HG03354 (cell line): ENCODE measurements at regions not wholly inside any gene's neighbourhood (a gene's known extent, or its start where the extent isn't known, plus 50 kb on each side); places are given as distances from the start of the nearest gene placed in this dataset.

Experiments used
- ATAC-seq: cut with Tn5 transposase; IDR thresholded peaks from one replicate; pipeline ENCODE4 v1.9.1; 2021; ENCODE audit warnings: mild to moderate bottlenecking; ENCODE audit not compliant: unreplicated experiment, poor library complexity, severe bottlenecking

GRCh38 chr3:94544131-94544789 is 481.4 kb downstream of the NSUN3 start:
- no peak for ATAC-seq

- ATAC-seq = no peak
Observed at GRCh38 chr3:94548581-94549316, 485.9 kb downstream of the NSUN3 start.

DNA sequence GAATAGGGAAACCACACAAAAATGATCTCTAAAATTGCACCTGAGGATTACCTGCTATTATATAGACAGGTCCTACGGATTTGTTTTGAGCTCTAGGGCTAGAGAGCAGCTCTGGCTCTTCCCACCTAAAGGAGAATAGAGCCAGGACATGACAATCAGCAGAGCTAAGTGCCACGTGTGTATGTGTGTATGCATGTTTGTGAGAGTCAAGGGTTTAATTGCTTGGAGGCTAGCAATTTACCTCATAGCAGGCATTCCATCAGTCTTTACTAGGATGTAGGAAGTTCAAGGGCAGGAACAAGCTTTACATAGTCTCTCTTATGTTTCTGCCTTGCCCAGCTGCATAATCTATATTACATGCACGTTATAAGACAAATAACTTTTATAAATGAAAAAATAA is 498.2 kb downstream of the NSUN3 start:
- ATAC-seq = no peak

DNA sequence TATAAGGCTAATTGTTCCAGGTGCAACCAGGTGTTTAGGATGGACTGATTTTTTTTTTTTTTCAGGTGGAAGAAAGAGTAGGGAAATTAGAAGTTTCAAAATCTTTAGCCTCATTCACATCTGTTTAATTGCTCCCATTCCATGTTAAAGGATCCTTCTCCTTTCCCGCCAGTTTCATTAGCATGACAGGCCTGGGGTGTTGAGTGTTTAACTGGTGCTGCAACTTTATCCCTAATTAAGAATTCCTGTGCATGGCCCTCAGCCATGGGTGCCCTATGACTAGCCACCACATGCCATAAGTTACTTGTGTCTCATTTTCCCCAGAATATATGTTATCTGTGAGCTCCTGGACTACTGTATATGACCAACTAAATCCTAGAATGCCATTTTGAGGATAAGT is 501.4 kb downstream of the NSUN3 start:
- ATAC-seq = no peak

- ATAC-seq = no peak
Observed at GRCh38 chr3:94568041-94568440, 505.2 kb downstream of the NSUN3 start.

GRCh38 chr3:94573337-94573736 is 510.5 kb downstream of the NSUN3 start:
- ATAC-seq = no peak

- ATAC-seq = no peak
Observed at GRCh38 chr3:94587291-94587690, 524.4 kb downstream of the NSUN3 start.

- no peak for ATAC-seq
Observed at GRCh38 chr3:94593526-94594150, 530.8 kb downstream of the NSUN3 start.

GRCh38 chr3:94596141-94596540 is 533.3 kb downstream of the NSUN3 start:
- no peak for ATAC-seq

- ATAC-seq = no peak
Observed at GRCh38 chr3:94596887-94597566, 534.2 kb downstream of the NSUN3 start.

GRCh38 chr3:94607778-94608177 is 544.9 kb downstream of the NSUN3 start:
- ATAC-seq = no peak

GRCh38 chr3:94609908-94610307 is 547.0 kb downstream of the NSUN3 start:
- no peak for ATAC-seq

DNA sequence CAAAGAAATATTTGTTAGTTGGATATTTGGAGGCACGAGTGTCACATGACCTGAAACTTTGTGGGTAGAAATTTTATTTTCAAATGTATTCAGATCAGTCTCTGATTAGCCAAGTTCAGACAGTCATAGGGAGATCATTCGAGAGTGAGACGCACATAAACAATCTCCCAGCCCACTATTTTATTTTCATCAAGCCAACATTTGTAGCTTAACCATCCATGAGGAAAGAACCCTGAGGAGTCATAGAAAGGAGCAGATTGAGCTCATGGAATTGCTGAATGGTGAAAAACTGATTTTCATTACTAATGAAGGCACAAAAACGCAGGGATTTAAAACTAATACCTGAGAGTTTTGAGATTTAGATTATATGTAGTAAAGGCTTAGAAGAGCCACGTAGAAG is 548.7 kb downstream of the NSUN3 start:
- ATAC-seq = no peak

- no peak for ATAC-seq
Observed at GRCh38 chr3:94612631-94613030, 549.8 kb downstream of the NSUN3 start.

GRCh38 chr3:94614192-94614591 is 551.3 kb downstream of the NSUN3 start:
- no peak for ATAC-seq

GRCh38 chr3:94615275-94616065 is 552.6 kb downstream of the NSUN3 start:
- no peak for ATAC-seq

DNA sequence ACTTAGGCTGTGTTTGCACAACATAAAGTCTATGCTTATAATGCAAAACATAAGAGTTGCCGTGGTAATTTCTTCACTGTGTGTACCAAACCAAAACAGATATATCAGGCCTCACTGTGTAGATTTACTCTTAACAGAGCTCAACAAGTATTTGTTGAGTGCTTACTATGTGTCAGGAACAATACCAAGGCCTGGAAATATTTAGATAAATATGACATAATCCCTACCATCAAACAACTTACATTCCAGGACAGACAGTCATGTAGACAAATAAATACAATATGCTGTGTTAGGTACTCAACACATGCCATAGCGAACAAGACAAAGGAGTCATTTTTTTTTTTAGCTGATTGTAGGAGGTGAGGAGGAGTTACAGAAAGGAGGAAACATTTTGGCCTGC is 554.0 kb downstream of the NSUN3 start:
- no peak for ATAC-seq

DNA sequence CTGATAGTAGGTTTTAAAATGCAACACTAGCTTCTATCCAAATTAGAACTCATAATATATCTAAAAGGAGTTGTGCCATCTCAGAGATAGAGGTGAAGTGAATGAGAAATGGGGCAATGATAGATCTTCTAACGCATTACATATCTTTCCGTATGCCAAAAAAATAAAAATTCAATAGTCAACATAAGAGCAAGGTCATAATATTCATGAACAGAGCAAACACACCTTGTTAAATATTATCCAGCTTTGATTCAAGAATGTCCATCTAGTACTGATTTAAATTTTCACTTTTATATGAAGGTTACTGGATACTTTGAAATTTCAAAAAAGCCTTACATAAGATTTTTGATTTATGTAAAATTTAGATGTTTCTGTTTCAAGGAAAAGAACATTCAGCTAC is 554.5 kb downstream of the NSUN3 start:
- no peak for ATAC-seq

DNA sequence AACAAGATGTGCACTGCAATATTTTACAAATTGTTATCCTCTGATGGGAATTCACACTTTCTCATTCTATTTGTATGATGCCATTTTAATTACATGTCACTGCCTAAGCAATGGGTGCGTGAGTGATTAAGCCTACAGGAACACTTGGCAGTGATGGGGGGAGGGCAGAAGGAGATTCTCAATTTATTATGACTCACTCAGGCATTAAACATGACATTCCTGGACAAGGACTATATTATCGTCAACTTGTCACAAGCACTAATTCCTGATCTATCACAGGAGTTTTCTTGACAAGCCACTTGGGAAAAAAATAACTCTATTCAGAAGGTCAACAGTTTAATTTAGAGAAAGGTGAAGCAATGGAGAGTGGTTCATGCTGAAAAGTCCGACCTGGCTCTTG is 556.8 kb downstream of the NSUN3 start:
- no peak for ATAC-seq

DNA sequence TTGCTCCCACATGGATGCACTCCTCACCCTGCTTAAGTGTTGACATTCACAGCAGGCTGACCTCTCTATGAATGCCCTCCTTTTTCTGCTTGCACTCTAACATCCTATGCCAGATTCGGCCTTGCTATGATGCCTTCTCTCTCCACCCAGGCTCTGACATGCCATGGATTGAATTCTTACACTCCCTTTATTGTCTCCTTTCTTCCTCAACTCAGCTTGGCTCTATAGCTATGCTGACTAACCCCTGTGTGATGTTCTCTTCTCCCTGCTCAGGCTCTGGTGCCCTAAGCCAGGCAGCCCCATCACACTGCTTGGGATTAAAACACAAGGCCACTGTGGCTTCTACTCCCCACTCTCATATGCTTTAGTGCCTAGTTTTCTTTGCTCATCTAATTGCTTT is 563.7 kb downstream of the NSUN3 start:
- ATAC-seq = no peak
